Right lobe of liver (tissue), 6 donors: ENCODE measurements at regions not wholly inside any gene's neighbourhood (a gene's known extent, or its start where the extent isn't known, plus 50 kb on each side); places are given as distances from the start of the nearest gene placed in this dataset.

Experiments
- ATAC-seq, 4 donors: fragments of 200-7000 bp; cut with Tn5 transposase; one replicate each; pipeline ENCODE4 v1.9.1; 2020; ENCODE audit warnings: mild to moderate bottlenecking in 4 of 4, moderate library complexity in 4 of 4
- DNase-seq, 3 donors: peaks; one replicate each; pipeline ENCODE4 v3.0.0-alpha.2; 2020
- H3K27ac ChIP-seq, 3 donors: fragments of 200-600 bp; one replicate each; pipeline ENCODE4 v1.8.0; 2022
- H3K27me3 ChIP-seq, 2 donors: fragments of 200-600 bp; one replicate each; pipeline ENCODE4 v1.8.0; 2022
- H3K36me3 ChIP-seq, 4 donors: fragments of 200-600 bp; sonication (generic) in 1 of 4; one replicate each; pipeline versions ENCODE4 v1.5.1 to v1.8.0; 2017 to 2022; ENCODE audit warnings: control low read depth in 1 of 4
- H3K4me1 ChIP-seq, 4 donors: fragments of 200-600 bp; sonication (generic) in 1 of 4; one replicate each; pipeline versions ENCODE4 v1.5.1 to v1.8.0; 2017 to 2022; ENCODE audit warnings: control low read depth in 1 of 4
- H3K4me3 ChIP-seq, 3 donors: fragments of 200-600 bp; one replicate each; pipeline ENCODE4 v1.8.0; 2022
- H3K9me3 ChIP-seq, 4 donors: fragments of 200-600 bp; sonication (generic) in 1 of 4; one replicate each; pipeline versions ENCODE4 v1.5.1 to v1.8.0; 2017 to 2022; ENCODE audit warnings: control low read depth in 1 of 4
- POLR2A ChIP-seq: fragments of 450-650 bp; IDR thresholded peaks from one replicate; pipeline ENCODE4 v1.6.1; 2017; ENCODE audit warnings: antibody characterized with exemption, mild to moderate bottlenecking
- WGBS: methylation state at CpG from one replicate; pipeline ENCODE4 v1.1.6; 2018; ENCODE audit warnings: low coverage, low lambda C conversion rate; ENCODE audit not compliant: insufficient coverage; ENCODE audit errors: missing lambda C conversion rate; 5-methylcytosine and 5-hydroxymethylcytosine counted together
- intact Hi-C, 2 donors: fragments of 100-400 bp; cut with DNase I; formaldehyde crosslinking; loops; one replicate each; pipeline versions ENCODE4 v1.11.2 to v1.14.1; 2022
- TF ChIP-seq, protein P1 (sequence below), 4 donors: fragments of 200-600 bp in 3 of 4; fragments of 450-650 bp in 1 of 4; IDR thresholded peaks; one replicate each; pipeline versions ENCODE4 v1.5.1 to v1.8.0; 2016 to 2022; ENCODE audit warnings: antibody characterized with exemption in 4 of 4, mild to moderate bottlenecking in 2 of 4
- donor health status: DM: no; HTN: yes; CAD: no.
- donor health status: DM: no; HTN: no; CAD: no.
- donor health status: DM: no; HTN: no; CAD: no.
- donor health status: DM: no; HTN: yes; CAD: no.
- donor health status: DM: no; HTN: yes; CAD: no.

DNA sequence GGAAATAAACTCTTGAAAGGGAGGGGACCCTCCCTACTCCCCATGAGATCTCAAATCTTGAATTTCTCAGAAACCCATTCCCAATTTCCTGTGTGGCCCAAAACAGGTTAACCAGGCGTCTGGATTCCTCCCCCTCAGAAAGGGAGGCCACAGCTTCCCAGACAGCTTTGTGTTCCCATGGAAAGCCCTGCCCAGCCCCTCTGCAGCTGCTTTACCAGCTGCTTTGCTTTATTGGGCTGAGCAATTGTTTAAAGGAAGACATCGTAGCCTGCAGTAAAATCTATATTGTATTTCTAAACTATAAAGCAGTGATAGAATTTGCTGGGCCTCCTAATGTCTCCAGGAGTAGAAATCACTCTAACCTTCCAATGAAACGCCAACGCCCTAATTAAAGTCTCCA is 97.4 kb downstream of the CHST1 start:
- H3K4me1 ChIP-seq, result no peaks in the 10 kb centered on the region
- DNase-seq, result no peak
- no peaks in the 10 kb centered on the region for H3K36me3 ChIP-seq

DNA sequence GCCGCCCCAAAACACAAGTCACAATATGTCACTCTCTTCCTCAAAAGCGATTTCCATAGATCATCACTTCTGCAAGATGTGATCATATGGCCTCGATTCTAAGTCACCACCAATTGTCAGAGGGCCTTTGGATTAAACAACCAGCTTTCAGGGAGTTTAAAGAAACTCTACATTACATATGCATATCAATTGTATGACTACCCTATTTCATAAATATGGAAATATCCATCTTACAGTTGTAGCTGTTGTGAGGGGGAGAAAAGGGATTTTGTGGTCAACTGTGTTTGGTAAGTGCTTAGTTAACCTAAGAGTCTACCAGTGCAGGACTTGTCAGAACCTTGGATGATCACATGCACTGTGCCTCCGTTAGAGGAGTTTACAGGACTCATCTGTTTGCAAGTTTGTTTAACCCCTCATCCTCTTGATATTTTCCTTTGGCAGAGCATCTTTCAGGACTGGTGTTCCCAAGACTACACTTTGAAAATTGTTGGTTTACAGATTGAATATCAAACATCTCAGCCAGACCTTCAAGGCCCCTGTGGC is 99.9 kb downstream of the CHST1 start:
- intact Hi-C loops, result loop anchor here in 1 of 2 donors (10.0 kb wide), 1 partner anchor 61 kb away; no protein-coding TSS in a partner anchor

More for the DNA sequence above, 97.4 kb downstream of the CHST1 start:
- intact Hi-C loops, result loop anchor here in 1 of 2 donors (10.0 kb wide), 1 partner anchor 63 kb away; no protein-coding TSS in a partner anchor
- no peak for ATAC-seq
- 55% methylated on average over 3 of the region's 4 CpGs for WGBS
- no peak overlapping the region for H3K27ac ChIP-seq
- H3K9me3 ChIP-seq, result no peaks in the 10 kb centered on the region
- H3K4me3 ChIP-seq, result no peak overlapping the region
- TF ChIP-seq, protein P1, sequence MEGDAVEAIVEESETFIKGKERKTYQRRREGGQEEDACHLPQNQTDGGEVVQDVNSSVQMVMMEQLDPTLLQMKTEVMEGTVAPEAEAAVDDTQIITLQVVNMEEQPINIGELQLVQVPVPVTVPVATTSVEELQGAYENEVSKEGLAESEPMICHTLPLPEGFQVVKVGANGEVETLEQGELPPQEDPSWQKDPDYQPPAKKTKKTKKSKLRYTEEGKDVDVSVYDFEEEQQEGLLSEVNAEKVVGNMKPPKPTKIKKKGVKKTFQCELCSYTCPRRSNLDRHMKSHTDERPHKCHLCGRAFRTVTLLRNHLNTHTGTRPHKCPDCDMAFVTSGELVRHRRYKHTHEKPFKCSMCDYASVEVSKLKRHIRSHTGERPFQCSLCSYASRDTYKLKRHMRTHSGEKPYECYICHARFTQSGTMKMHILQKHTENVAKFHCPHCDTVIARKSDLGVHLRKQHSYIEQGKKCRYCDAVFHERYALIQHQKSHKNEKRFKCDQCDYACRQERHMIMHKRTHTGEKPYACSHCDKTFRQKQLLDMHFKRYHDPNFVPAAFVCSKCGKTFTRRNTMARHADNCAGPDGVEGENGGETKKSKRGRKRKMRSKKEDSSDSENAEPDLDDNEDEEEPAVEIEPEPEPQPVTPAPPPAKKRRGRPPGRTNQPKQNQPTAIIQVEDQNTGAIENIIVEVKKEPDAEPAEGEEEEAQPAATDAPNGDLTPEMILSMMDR (IDR thresholded peaks at IDR 0.05), result no peak
- no peak for TF ChIP-seq POLR2A
- no peaks in the 10 kb centered on the region for H3K27me3 ChIP-seq

DNA sequence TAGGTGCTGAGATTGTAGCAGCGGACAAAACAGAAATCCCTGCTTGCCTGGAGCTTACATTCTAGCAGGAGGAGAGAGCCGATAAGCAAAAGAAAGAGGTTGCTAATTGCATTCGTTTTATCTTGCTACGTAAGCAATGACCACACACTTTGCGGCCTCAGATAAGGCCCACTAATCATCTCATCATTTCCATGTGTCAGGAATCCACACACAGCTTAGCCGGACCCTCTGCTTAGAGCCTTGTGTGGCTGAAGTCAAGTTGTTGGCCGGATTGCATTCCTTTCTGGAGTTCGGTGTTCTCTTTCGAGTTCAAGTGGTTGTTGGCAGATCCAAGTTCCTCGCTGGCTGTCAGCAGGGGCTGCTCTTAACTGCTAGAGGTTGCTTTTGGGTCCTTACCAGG is 101.6 kb downstream of the CHST1 start:
- no peaks in the 10 kb centered on the region for H3K9me3 ChIP-seq
- H3K27me3 ChIP-seq, result no peaks in the 10 kb centered on the region
- H3K27ac ChIP-seq, result no peak overlapping the region
- H3K4me1 ChIP-seq, result no peaks in the 10 kb centered on the region
- intact Hi-C loops, result loop anchor here in 1 of 2 donors (10.0 kb wide), 1 partner anchor 59 kb away; no protein-coding TSS in a partner anchor
- ATAC-seq (no peak), DNase-seq (no peak)
- TF ChIP-seq, protein P1 (IDR thresholded peaks at IDR 0.05), result no peak
- TF ChIP-seq POLR2A, result no peak
- WGBS, result 42% methylated on average over 9 of the region's 10 CpGs
- H3K36me3 ChIP-seq, result no peaks in the 10 kb centered on the region
- H3K4me3 ChIP-seq, result no peak overlapping the region

More for the DNA sequence above, 99.9 kb downstream of the CHST1 start:
- Histone ChIP-seq H3K9me3 (no peaks in the 10 kb centered on the region), H3K27ac (no peak overlapping the region), H3K36me3 (no peaks in the 10 kb centered on the region), H3K4me1 (no peaks in the 10 kb centered on the region), H3K27me3 (no peaks in the 10 kb centered on the region), H3K4me3 (no peak overlapping the region)
- 39% methylated on average over 2 of the region's 4 CpGs for WGBS
- DNase-seq, result no peak
- TF ChIP-seq, protein P1 (IDR thresholded peaks at IDR 0.05), result no peak
- no peak for TF ChIP-seq POLR2A
- no peak for ATAC-seq

DNA sequence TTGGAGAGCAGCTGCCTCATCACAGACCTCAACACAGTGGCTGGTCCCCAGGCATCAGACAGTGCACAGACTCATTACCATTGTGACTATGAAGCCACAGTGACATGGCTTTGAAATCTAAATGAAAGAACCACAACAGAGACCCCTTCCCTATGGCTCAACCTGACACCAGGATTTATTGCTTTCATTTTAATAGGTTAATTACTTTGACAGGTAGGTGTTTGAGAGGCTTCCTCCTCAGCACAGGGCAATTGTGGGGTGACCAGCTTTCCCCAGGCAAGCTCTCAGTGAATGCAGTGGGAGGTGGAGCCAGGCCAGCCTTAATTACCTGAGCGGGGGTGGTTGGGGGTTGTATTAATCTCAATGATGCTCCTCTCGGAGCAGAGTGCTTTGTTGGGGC is 102.3 kb downstream of the CHST1 start:
- Histone ChIP-seq H3K4me3 (no peak overlapping the region), H3K4me1 (no peaks in the 10 kb centered on the region), H3K27ac (no peak overlapping the region), H3K36me3 (no peaks in the 10 kb centered on the region), H3K9me3 (no peaks in the 10 kb centered on the region), H3K27me3 (no peaks in the 10 kb centered on the region)
- DNase-seq, result no peak
- 80% methylated on average over 1 of the region's 2 CpGs for WGBS
- intact Hi-C loops, result loop anchor here in 1 of 2 donors (10.0 kb wide), 1 partner anchor 58 kb away; no protein-coding TSS in a partner anchor
- TF ChIP-seq, protein P1 (IDR thresholded peaks at IDR 0.05), result no peak
- TF ChIP-seq POLR2A, result no peak
- ATAC-seq, result no peak
